ENCODE measurements at regions not wholly inside any gene's neighbourhood (a gene's known extent, or its start where the extent isn't known, plus 50 kb on each side); places are given as distances from the start of the nearest gene placed in this dataset.

DNA sequence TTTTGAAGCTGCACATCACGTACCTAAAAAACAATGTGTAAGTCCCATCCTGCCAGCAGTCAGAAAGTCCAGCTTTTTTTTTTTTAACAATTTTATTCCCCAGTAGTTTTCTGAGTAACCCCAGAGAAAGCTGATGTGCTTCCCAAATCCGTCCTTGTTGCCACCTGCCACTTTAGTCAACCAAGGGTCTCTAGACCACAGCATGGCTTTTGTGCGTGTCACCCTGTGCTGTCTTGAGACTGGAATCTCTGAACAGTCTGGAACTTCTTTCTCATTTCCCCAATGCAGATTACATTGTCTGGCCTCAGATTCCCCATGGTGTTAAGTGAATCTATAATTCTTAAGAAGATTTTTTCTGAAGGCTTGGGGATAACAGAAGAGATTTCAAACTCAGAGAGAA is 289.2 kb upstream of the KLF12 start:
- no peaks in the 10 kb centered on the region for H3K9me3 ChIP-seq
- intact Hi-C loops (cut with DNase I; ENCODE audit: low total_unique reads) = no loop called here
- WGBS, 5 donors = 83 to 94% (median 88%) methylated on average over 3 of the region's 3 CpGs
- no peaks in the 10 kb centered on the region for H3K4me1 ChIP-seq
- H3K27ac ChIP-seq = no peak overlapping the region
- no peak overlapping the region for H3K4me3 ChIP-seq
- no peaks in the 10 kb centered on the region for H3K36me3 ChIP-seq
- no peak for TF ChIP-seq POLR2A (IDR thresholded peaks at IDR 0.05)
- no peak for TF ChIP-seq POLR2AphosphoS5 (IDR thresholded peaks at IDR 0.05)
- TF ChIP-seq, protein P1, sequence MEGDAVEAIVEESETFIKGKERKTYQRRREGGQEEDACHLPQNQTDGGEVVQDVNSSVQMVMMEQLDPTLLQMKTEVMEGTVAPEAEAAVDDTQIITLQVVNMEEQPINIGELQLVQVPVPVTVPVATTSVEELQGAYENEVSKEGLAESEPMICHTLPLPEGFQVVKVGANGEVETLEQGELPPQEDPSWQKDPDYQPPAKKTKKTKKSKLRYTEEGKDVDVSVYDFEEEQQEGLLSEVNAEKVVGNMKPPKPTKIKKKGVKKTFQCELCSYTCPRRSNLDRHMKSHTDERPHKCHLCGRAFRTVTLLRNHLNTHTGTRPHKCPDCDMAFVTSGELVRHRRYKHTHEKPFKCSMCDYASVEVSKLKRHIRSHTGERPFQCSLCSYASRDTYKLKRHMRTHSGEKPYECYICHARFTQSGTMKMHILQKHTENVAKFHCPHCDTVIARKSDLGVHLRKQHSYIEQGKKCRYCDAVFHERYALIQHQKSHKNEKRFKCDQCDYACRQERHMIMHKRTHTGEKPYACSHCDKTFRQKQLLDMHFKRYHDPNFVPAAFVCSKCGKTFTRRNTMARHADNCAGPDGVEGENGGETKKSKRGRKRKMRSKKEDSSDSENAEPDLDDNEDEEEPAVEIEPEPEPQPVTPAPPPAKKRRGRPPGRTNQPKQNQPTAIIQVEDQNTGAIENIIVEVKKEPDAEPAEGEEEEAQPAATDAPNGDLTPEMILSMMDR (IDR thresholded peaks at IDR 0.05 in 8 of 11, conservative IDR thresholded peaks at IDR 0.05 in 3 of 11) = no peak
- H3K27me3 ChIP-seq (replicated peaks in 1 of 7) = no peaks in the 10 kb centered on the region
- no peak for DNase-seq

GRCh38 chr13:74414458-74414857 is 280.3 kb upstream of the KLF12 start:
- H3K27ac ChIP-seq = no peak overlapping the region
- intact Hi-C loops (cut with DNase I; ENCODE audit: low total_unique reads) = no loop called here
- peak; percentile 75 for DNase-seq
- peaks cover 0 to 16% (median 12%) of the 10 kb centered on the region in 8 donors for H3K9me3 ChIP-seq
- H3K4me1 ChIP-seq = no peaks in the 10 kb centered on the region
- H3K4me3 ChIP-seq = no peak overlapping the region
- no peaks in the 10 kb centered on the region for H3K36me3 ChIP-seq
- H3K27me3 ChIP-seq (replicated peaks in 1 of 7) = no peaks in the 10 kb centered on the region
- TF ChIP-seq POLR2A (IDR thresholded peaks at IDR 0.05) = no peak
- TF ChIP-seq POLR2AphosphoS5 (IDR thresholded peaks at IDR 0.05) = no peak
- TF ChIP-seq, protein P1 (IDR thresholded peaks at IDR 0.05 in 8 of 11, conservative IDR thresholded peaks at IDR 0.05 in 3 of 11) = no peak
- WGBS, 5 donors = 72 to 92% (median 77%) methylated on average over 3 to 6 of the region's 6 CpGs

DNA sequence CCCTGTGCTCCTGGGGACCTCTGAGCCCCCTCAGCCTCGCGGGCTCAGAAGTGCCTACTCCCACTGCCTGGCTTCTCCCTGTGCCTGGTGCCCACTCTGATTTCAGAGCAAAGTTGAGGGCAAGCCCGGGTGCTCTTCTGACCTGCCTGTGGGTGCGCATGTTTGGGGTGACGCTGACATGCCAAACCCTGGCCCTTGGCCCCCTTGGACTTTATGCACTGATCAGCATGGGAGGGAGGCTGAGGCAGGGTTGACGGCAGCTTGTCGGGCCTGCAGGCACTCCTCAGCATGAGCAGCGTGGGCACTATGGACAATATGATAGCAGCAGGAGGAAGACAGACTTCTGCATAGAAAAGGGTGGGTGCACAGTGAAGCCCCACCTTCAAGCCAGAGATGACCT is 279.3 kb upstream of the KLF12 start:
- no peaks in the 10 kb centered on the region for H3K36me3 ChIP-seq
- intact Hi-C loops (cut with DNase I; ENCODE audit: low total_unique reads) = no loop called here
- DNase-seq = no peak
- peaks cover 0 to 16% (median 12%) of the 10 kb centered on the region in 8 donors for H3K9me3 ChIP-seq
- H3K4me1 ChIP-seq = no peaks in the 10 kb centered on the region
- H3K27me3 ChIP-seq (replicated peaks in 1 of 7) = no peaks in the 10 kb centered on the region
- 92 to 99% (median 94%) methylated on average over 3 to 8 of the region's 8 CpGs for WGBS, 5 donors
- TF ChIP-seq POLR2A (IDR thresholded peaks at IDR 0.05) (no peak), POLR2AphosphoS5 (IDR thresholded peaks at IDR 0.05) (no peak)
- TF ChIP-seq, protein P1 (IDR thresholded peaks at IDR 0.05 in 8 of 11, conservative IDR thresholded peaks at IDR 0.05 in 3 of 11) = no peak
- H3K4me3 ChIP-seq = no peak overlapping the region
- H3K27ac ChIP-seq = no peak overlapping the region

GRCh38 chr13:74409551-74409950 is 275.3 kb upstream of the KLF12 start:
- H3K4me1 ChIP-seq = no peaks in the 10 kb centered on the region
- 75 to 88% (median 85%) methylated on average over 5 of the region's 5 CpGs for WGBS, 5 donors
- H3K4me3 ChIP-seq = no peak overlapping the region
- H3K36me3 ChIP-seq = no peaks in the 10 kb centered on the region
- intact Hi-C loops (cut with DNase I; ENCODE audit: low total_unique reads) = no loop called here
- TF ChIP-seq POLR2AphosphoS5 (IDR thresholded peaks at IDR 0.05) = no peak
- TF ChIP-seq POLR2A (IDR thresholded peaks at IDR 0.05) = no peak
- TF ChIP-seq, protein P1 (IDR thresholded peaks at IDR 0.05 in 8 of 11, conservative IDR thresholded peaks at IDR 0.05 in 3 of 11) = no peak
- H3K9me3 ChIP-seq = peaks cover 0 to 21% (median 12%) of the 10 kb centered on the region in 8 donors
- H3K27me3 ChIP-seq (replicated peaks in 1 of 7) = no peaks in the 10 kb centered on the region
- H3K27ac ChIP-seq = no peak overlapping the region
- no peak for DNase-seq

Data from spleen (tissue), 11 donors.